ENCODE measurements at regions not wholly inside any gene's neighbourhood (a gene's known extent, or its start where the extent isn't known, plus 50 kb on each side); places are given as distances from the start of the nearest gene placed in this dataset.

GRCh38 chr6:71066153-71066552, 109.3 kb upstream of the B3GAT2 start:
- Histone ChIP-seq H3K36me3 (no peaks in the 10 kb centered on the region), H3K27ac (no peak overlapping the region), H3K27me3 (no peaks in the 10 kb centered on the region), H3K4me3 (no peak overlapping the region), H3K9me3 (no peaks in the 10 kb centered on the region), H3K4me1 (no peaks in the 10 kb centered on the region)
- ATAC-seq (no peak), DNase-seq (no peak)
- TF ChIP-seq POLR2A (IDR thresholded peaks at IDR 0.05), result no peak
- TF ChIP-seq, protein P1, sequence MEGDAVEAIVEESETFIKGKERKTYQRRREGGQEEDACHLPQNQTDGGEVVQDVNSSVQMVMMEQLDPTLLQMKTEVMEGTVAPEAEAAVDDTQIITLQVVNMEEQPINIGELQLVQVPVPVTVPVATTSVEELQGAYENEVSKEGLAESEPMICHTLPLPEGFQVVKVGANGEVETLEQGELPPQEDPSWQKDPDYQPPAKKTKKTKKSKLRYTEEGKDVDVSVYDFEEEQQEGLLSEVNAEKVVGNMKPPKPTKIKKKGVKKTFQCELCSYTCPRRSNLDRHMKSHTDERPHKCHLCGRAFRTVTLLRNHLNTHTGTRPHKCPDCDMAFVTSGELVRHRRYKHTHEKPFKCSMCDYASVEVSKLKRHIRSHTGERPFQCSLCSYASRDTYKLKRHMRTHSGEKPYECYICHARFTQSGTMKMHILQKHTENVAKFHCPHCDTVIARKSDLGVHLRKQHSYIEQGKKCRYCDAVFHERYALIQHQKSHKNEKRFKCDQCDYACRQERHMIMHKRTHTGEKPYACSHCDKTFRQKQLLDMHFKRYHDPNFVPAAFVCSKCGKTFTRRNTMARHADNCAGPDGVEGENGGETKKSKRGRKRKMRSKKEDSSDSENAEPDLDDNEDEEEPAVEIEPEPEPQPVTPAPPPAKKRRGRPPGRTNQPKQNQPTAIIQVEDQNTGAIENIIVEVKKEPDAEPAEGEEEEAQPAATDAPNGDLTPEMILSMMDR (IDR thresholded peaks at IDR 0.05 in 4 of 5, conservative IDR thresholded peaks at IDR 0.05 in 1 of 5), result no peak
- intact Hi-C loops (cut with DNase I; ENCODE audit: low total_unique reads) (no loop called here), in situ Hi-C loops (cut with MboI; ENCODE audit: low sequenced_read_pairs in 4 of 4) (no loop called here)

- H3K9me3 ChIP-seq, result no peaks in the 10 kb centered on the region
- H3K27me3 ChIP-seq, result no peaks in the 10 kb centered on the region
- intact Hi-C loops (cut with DNase I; ENCODE audit: low total_unique reads) (no loop called here), in situ Hi-C loops (cut with MboI; ENCODE audit: low sequenced_read_pairs in 4 of 4) (no loop called here)
- DNase-seq (no peak), ATAC-seq (no peak)
- no peaks in the 10 kb centered on the region for H3K4me1 ChIP-seq
- H3K36me3 ChIP-seq, result no peaks in the 10 kb centered on the region
- no peak overlapping the region for H3K27ac ChIP-seq
- TF ChIP-seq POLR2A (IDR thresholded peaks at IDR 0.05), result no peak
- TF ChIP-seq, protein P1 (IDR thresholded peaks at IDR 0.05 in 4 of 5, conservative IDR thresholded peaks at IDR 0.05 in 1 of 5), result no peak
- no peak overlapping the region for H3K4me3 ChIP-seq
Observed at GRCh38 chr6:71067816-71068215, 111.0 kb upstream of the B3GAT2 start.

- Histone ChIP-seq H3K27me3 (no peaks in the 10 kb centered on the region), H3K4me3 (no peak overlapping the region), H3K4me1 (no peaks in the 10 kb centered on the region), H3K27ac (no peak overlapping the region), H3K36me3 (no peaks in the 10 kb centered on the region), H3K9me3 (no peaks in the 10 kb centered on the region)
- ATAC-seq (no peak), DNase-seq (no peak)
- intact Hi-C loops (cut with DNase I; ENCODE audit: low total_unique reads) (no loop called here), in situ Hi-C loops (cut with MboI; ENCODE audit: low sequenced_read_pairs in 4 of 4) (no loop called here)
- TF ChIP-seq, protein P1 (IDR thresholded peaks at IDR 0.05 in 4 of 5, conservative IDR thresholded peaks at IDR 0.05 in 1 of 5), result no peak
- TF ChIP-seq POLR2A (IDR thresholded peaks at IDR 0.05), result no peak
Observed at GRCh38 chr6:71072508-71072907, 115.6 kb upstream of the B3GAT2 start.

DNA sequence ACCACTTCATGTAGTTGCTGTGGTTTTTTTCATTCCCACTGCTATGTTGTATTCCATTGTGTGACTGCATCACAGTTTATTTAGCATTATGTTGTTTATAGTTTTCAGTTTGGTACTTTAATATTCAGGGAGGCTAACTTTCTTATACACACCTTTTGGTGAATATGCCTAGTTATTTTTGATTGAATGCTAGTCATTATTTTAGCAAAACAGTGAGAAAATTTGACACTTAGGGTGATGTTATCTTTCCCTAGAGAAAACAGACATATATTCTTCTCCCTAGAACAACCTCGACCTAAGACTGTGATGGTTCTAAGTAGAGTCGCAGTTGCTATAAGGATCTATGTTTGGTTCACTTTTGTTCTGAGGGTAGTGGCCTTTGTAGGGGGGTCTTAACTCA, 120.8 kb upstream of the B3GAT2 start:
- H3K36me3 ChIP-seq, result no peaks in the 10 kb centered on the region
- in situ Hi-C loops (cut with MboI; ENCODE audit: low sequenced_read_pairs in 4 of 4) (no loop called here), intact Hi-C loops (cut with DNase I; ENCODE audit: low total_unique reads) (no loop called here)
- H3K27ac ChIP-seq, result no peak overlapping the region
- no peaks in the 10 kb centered on the region for H3K4me1 ChIP-seq
- ATAC-seq, result no peak
- no peaks in the 10 kb centered on the region for H3K27me3 ChIP-seq
- DNase-seq, result no peak
- no peak overlapping the region for H3K4me3 ChIP-seq
- TF ChIP-seq POLR2A (IDR thresholded peaks at IDR 0.05), result no peak
- TF ChIP-seq, protein P1 (IDR thresholded peaks at IDR 0.05 in 4 of 5, conservative IDR thresholded peaks at IDR 0.05 in 1 of 5), result no peak
- H3K9me3 ChIP-seq, result no peaks in the 10 kb centered on the region

GRCh38 chr6:71079677-71080076, 122.8 kb upstream of the B3GAT2 start:
- H3K4me1 ChIP-seq, result peaks cover 0 to 7% of the 10 kb centered on the region in 2 donors
- TF ChIP-seq, protein P1 (IDR thresholded peaks at IDR 0.05 in 4 of 5, conservative IDR thresholded peaks at IDR 0.05 in 1 of 5), result no peak
- TF ChIP-seq POLR2A (IDR thresholded peaks at IDR 0.05), result no peak
- no peaks in the 10 kb centered on the region for H3K27me3 ChIP-seq
- H3K9me3 ChIP-seq, result no peaks in the 10 kb centered on the region
- ATAC-seq, result no peak
- H3K36me3 ChIP-seq, result no peaks in the 10 kb centered on the region
- no peak overlapping the region for H3K4me3 ChIP-seq
- intact Hi-C loops (cut with DNase I; ENCODE audit: low total_unique reads), result no loop called here
- in situ Hi-C loops (cut with MboI; ENCODE audit: low sequenced_read_pairs in 4 of 4), result no loop called here
- no peak overlapping the region for H3K27ac ChIP-seq
- DNase-seq, result no peak
